ENCODE measurements at regions not wholly inside any gene's neighbourhood (a gene's known extent, or its start where the extent isn't known, plus 50 kb on each side); places are given as distances from the start of the nearest gene placed in this dataset.

DNA sequence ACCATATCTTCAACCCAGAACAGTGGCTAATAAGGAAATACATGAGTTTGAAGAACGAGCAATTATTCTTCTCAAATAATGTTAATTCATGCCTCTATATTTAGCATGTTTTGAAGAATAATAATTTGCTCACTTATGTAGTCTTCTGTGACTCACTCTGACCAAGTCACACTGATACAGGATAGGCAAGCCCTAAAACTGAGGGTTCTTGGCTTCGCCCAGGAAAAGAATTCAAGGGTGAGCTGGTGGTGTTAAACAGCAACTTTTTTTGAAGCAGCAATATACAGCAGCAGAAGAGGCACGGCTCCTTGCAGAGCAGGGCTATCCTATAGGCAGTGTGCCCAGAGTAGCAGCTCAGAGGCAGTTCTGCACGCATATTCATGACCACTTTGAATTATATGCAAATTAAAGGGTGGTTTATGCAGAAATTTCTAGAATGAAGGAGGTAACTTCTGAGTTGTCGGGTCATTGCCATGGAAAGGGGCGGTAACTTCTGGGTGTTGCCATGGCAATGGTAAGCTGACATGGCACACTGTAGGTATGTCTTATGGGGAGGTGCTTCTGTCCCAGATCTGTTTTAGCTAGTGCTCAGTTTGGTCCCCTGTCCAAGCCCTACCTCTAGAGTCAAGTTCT lies 200.6 kb downstream of the RND3 start:
- no peak for DNase-seq
- TF ChIP-seq, protein P1, sequence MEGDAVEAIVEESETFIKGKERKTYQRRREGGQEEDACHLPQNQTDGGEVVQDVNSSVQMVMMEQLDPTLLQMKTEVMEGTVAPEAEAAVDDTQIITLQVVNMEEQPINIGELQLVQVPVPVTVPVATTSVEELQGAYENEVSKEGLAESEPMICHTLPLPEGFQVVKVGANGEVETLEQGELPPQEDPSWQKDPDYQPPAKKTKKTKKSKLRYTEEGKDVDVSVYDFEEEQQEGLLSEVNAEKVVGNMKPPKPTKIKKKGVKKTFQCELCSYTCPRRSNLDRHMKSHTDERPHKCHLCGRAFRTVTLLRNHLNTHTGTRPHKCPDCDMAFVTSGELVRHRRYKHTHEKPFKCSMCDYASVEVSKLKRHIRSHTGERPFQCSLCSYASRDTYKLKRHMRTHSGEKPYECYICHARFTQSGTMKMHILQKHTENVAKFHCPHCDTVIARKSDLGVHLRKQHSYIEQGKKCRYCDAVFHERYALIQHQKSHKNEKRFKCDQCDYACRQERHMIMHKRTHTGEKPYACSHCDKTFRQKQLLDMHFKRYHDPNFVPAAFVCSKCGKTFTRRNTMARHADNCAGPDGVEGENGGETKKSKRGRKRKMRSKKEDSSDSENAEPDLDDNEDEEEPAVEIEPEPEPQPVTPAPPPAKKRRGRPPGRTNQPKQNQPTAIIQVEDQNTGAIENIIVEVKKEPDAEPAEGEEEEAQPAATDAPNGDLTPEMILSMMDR (IDR thresholded peaks at IDR 0.05; ENCODE audit: low read depth, low read length): no peak
- Histone ChIP-seq H3K27me3 (no peaks in the 10 kb centered on the region), H3K36me3 (no peaks in the 10 kb centered on the region), H3K9me3 (no peaks in the 10 kb centered on the region), H3K4me1 (no peaks in the 10 kb centered on the region), H3K4me3 (ENCODE audit: low read depth, low read length) (no peak overlapping the region)

DNA sequence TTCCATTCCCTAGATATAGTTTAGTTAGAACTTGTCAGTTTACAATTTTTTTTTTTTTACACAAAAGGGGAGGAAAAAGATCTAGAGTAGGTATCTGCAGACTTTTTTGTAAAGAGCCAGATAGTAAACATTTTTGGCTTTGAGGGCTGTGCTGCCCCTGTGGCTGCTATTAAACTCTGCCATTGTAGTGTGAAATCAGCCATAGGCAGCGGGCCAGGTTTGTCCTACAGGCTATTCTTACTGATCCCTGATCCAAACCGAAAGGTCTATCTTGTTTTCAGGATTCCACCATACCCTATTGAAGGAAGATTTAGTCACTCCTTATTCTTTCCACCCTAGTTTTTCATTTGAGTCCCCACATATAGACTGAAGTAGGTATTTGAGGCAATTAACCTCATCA lies 203.4 kb downstream of the RND3 start:
- Histone ChIP-seq H3K9me3 (no peaks in the 10 kb centered on the region), H3K36me3 (no peaks in the 10 kb centered on the region), H3K4me1 (no peaks in the 10 kb centered on the region), H3K4me3 (ENCODE audit: low read depth, low read length) (no peak overlapping the region), H3K27me3 (no peaks in the 10 kb centered on the region)
- DNase-seq: no peak
- TF ChIP-seq, protein P1 (IDR thresholded peaks at IDR 0.05; ENCODE audit: low read depth, low read length): no peak

DNA sequence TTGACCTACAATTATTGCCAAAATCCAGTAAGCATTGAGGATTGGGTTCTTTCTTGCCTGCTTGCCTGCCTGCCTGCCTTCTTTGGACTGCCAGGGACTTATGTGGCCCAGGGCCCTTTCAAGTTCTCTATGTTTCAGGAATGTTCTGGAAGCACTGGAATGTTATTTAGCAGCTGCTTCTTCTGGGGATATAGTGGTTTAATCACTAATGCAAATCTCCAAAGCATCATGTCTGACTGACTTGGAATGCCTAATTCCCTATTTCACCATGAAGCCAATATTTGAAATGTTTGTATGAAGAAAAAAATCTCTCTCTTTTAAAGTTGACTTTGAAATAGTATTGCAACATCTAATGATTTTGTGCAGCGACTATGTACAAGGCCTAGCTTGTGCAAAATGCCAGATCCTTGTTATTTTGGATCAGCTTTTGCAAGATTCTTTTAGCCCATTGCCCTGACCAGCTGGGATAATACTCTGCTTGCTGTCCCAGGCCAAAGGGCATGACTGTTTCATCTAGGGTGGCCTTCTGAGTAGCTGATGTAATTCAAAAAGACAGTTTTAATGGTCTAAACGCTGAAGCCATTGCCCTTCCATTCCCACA lies 204.6 kb downstream of the RND3 start:
- H3K9me3 ChIP-seq: no peaks in the 10 kb centered on the region
- H3K4me3 ChIP-seq (ENCODE audit: low read depth, low read length): no peak overlapping the region
- no peaks in the 10 kb centered on the region for H3K4me1 ChIP-seq
- no peaks in the 10 kb centered on the region for H3K27me3 ChIP-seq
- no peaks in the 10 kb centered on the region for H3K36me3 ChIP-seq
- no peak for DNase-seq
- TF ChIP-seq, protein P1 (IDR thresholded peaks at IDR 0.05; ENCODE audit: low read depth, low read length): no peak

DNA sequence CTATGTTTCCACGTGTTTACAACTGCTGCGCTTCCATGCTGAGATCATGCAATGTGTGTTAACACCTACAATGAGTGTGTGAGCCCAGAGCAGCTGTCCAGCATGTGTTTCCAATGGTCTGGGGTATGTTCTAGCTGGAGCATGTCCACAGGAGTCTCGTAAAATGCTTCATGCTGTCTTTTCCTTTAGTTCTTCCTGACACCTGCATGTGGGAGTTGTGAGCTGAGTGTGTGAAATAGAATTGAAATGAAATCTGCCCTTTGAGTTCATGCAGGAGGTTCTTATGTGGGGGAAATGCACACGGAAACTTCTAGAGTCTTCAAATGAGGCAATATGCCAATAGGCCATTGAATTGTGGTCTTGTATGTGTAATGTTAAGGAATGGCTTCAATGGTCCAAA lies 205.1 kb downstream of the RND3 start:
- DNase-seq: no peak
- TF ChIP-seq, protein P1 (IDR thresholded peaks at IDR 0.05; ENCODE audit: low read depth, low read length): no peak

DNA sequence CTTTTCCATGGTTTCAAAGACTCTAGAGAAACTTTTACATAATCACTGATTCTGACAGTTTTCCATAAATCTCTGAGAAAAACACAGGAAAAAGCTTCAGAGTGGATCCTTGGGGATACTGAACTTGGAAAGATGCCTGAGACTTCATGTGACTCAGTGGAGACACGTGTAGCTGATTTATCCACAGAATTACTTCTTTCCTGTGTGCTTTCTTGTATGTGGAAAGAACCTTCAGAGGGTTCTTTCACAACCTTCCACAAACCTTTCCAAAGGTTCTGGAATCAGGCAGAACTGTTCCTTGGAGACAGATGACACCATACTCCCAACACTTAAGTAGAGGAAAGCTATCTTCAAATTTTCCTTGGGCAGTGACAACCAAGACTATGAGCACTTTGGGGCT lies 207.2 kb downstream of the RND3 start:
- no peak overlapping the region for H3K4me3 ChIP-seq (ENCODE audit: low read depth, low read length)
- H3K27me3 ChIP-seq: no peaks in the 10 kb centered on the region
- no peaks in the 10 kb centered on the region for H3K36me3 ChIP-seq
- no peaks in the 10 kb centered on the region for H3K9me3 ChIP-seq
- no peak for DNase-seq
- H3K4me1 ChIP-seq: no peaks in the 10 kb centered on the region
- TF ChIP-seq, protein P1 (IDR thresholded peaks at IDR 0.05; ENCODE audit: low read depth, low read length): no peak

More for the DNA sequence above, 205.1 kb downstream of the RND3 start:
- no peak overlapping the region for H3K4me3 ChIP-seq (ENCODE audit: low read depth, low read length)
- H3K27me3 ChIP-seq: no peaks in the 10 kb centered on the region
- H3K4me1 ChIP-seq: no peaks in the 10 kb centered on the region
- no peaks in the 10 kb centered on the region for H3K9me3 ChIP-seq
- no peaks in the 10 kb centered on the region for H3K36me3 ChIP-seq

DNA sequence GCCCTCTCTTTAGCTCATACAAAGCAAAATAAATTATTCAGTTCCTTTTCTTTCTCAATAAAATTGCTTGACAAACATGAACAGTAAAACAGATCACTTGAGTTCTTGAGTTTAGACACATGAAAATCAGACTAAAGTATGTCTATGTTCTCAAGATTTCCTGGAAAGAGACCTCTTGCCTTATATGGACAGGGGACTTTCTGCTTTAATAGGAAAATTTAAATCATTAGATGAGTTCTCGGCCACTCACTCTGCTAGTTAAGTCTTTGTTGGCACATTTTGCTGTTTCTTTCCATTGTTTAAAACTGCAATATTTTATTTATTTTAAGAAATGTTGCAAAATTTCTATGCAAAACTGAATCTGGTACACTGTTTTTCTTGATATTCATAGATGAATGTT lies 207.8 kb downstream of the RND3 start:
- Histone ChIP-seq H3K4me3 (ENCODE audit: low read depth, low read length) (no peak overlapping the region), H3K4me1 (no peaks in the 10 kb centered on the region), H3K27me3 (no peaks in the 10 kb centered on the region), H3K9me3 (no peaks in the 10 kb centered on the region), H3K36me3 (no peaks in the 10 kb centered on the region)
- no peak for DNase-seq
- TF ChIP-seq, protein P1 (IDR thresholded peaks at IDR 0.05; ENCODE audit: low read depth, low read length): no peak

All from BE2C (cell line).